ENCODE measurements at regions not wholly inside any gene's neighbourhood (a gene's known extent, or its start where the extent isn't known, plus 50 kb on each side); places are given as distances from the start of the nearest gene placed in this dataset.
"Not testable (repeated sequence)": the region's sequence is repeated elsewhere in the genome, so short reads cannot be mapped to it uniquely, and the experiment has no call there.

GRCh38 chr4:141851246-141851891 is 215.0 kb downstream of the IL15 start:
- DNase-seq = no peak

GRCh38 chr4:141853091-141853764 is 216.8 kb downstream of the IL15 start:
- no peak for DNase-seq

- no peak for DNase-seq
These were observed 222.1 kb downstream of the IL15 start for GRCh38 chr4:141858437-141858836.

- no peak for DNase-seq
These were observed 224.6 kb downstream of the IL15 start for GRCh38 chr4:141860974-141861373.

- DNase-seq = no peak
These were observed 233.8 kb downstream of the IL15 start for GRCh38 chr4:141870152-141870551.

GRCh38 chr4:141871086-141871770 is 234.8 kb downstream of the IL15 start:
- DNase-seq = peak; percentile 5

GRCh38 chr4:141882650-141883049 is 246.3 kb downstream of the IL15 start:
- DNase-seq = not testable (repeated sequence)

GRCh38 chr4:141884070-141884469 is 247.7 kb downstream of the IL15 start:
- DNase-seq = no peak

- DNase-seq = no peak
These were observed 248.7 kb downstream of the IL15 start for GRCh38 chr4:141885112-141885511.

- DNase-seq = no peak
These were observed 253.9 kb downstream of the IL15 start for GRCh38 chr4:141890279-141890678.

GRCh38 chr4:141891260-141892120 is 255.1 kb downstream of the IL15 start:
- DNase-seq = no peak

GRCh38 chr4:141896687-141897086 is 260.3 kb downstream of the IL15 start:
- DNase-seq = no peak

- no peak for DNase-seq
These were observed 262.0 kb downstream of the IL15 start for GRCh38 chr4:141898346-141898745.

GRCh38 chr4:141899103-141899502 is 262.7 kb downstream of the IL15 start:
- no peak for DNase-seq

GRCh38 chr4:141899541-141899940 is 263.2 kb downstream of the IL15 start:
- DNase-seq = no peak

GRCh38 chr4:141900856-141901255 is 264.5 kb downstream of the IL15 start:
- DNase-seq = no peak

- no peak for DNase-seq
These were observed 269.4 kb downstream of the IL15 start for GRCh38 chr4:141905751-141906150.

- DNase-seq = no peak
These were observed 273.2 kb downstream of the IL15 start for GRCh38 chr4:141909541-141909940.

- DNase-seq = peak; percentile 22
These were observed 276.4 kb downstream of the IL15 start for GRCh38 chr4:141912831-141913230.

GRCh38 chr4:141913928-141914327 is 277.5 kb downstream of the IL15 start:
- no peak for DNase-seq

- DNase-seq = no peak
These were observed 278.4 kb downstream of the IL15 start for GRCh38 chr4:141914746-141915145.

GRCh38 chr4:141919649-141920048 is 283.3 kb downstream of the IL15 start:
- no peak for DNase-seq

- no peak for DNase-seq
These were observed 284.9 kb downstream of the IL15 start for GRCh38 chr4:141921293-141921692.
